ENCODE measurements at regions not wholly inside any gene's neighbourhood (a gene's known extent, or its start where the extent isn't known, plus 50 kb on each side); places are given as distances from the start of the nearest gene placed in this dataset.

DNA sequence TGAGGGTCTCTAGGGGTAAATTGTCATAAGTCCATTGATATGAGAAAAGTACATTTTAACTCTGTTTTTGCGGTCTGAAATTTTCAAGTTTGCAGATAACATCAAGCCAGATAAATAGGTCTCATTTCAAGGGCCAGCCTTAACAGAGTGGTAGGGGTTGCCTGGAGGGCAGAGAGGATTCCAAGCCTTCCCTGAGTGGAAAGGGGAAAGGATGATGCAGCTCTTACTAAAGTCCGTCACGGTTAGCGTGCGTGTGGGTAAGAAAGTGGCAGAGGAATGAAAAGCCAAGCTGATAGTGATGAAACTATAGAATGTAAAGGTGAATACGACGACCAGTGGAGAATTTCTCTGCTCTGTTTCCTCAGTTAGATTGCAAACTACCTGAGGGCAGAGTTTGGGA, 71.6 kb downstream of the ADRA2A start:
- CTCF ChIA-PET = no interaction called here
- TF ChIP-seq NFYB (CRISPR knock-in tag; conservative IDR thresholded peaks at IDR 0.05; ENCODE audit: low read depth) (no peak), ZNF232 (CRISPR knock-in tag; IDR thresholded peaks at IDR 0.05) (no peak), ESRRA (CRISPR knock-in tag; IDR thresholded peaks at IDR 0.05; ENCODE audit: borderline replicate concordance) (no peak), ZNF121 (CRISPR knock-in tag; IDR thresholded peaks at IDR 0.05) (no peak), CREM (CRISPR knock-in tag; IDR thresholded peaks at IDR 0.05) (no peak), FOXP1 (CRISPR knock-in tag; IDR thresholded peaks at IDR 0.05; ENCODE audit: borderline replicate concordance) (no peak), ATF1 (CRISPR knock-in tag; IDR thresholded peaks at IDR 0.05) (no peak), MYBL2 (CRISPR knock-in tag; IDR thresholded peaks at IDR 0.05) (no peak), ZNF396 (CRISPR knock-in tag; IDR thresholded peaks at IDR 0.05; ENCODE audit: borderline replicate concordance) (no peak), TEAD1 (CRISPR knock-in tag; IDR thresholded peaks at IDR 0.05) (no peak)
- TF ChIP-seq, protein P1, sequence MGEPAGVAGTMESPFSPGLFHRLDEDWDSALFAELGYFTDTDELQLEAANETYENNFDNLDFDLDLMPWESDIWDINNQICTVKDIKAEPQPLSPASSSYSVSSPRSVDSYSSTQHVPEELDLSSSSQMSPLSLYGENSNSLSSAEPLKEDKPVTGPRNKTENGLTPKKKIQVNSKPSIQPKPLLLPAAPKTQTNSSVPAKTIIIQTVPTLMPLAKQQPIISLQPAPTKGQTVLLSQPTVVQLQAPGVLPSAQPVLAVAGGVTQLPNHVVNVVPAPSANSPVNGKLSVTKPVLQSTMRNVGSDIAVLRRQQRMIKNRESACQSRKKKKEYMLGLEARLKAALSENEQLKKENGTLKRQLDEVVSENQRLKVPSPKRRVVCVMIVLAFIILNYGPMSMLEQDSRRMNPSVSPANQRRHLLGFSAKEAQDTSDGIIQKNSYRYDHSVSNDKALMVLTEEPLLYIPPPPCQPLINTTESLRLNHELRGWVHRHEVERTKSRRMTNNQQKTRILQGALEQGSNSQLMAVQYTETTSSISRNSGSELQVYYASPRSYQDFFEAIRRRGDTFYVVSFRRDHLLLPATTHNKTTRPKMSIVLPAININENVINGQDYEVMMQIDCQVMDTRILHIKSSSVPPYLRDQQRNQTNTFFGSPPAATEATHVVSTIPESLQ (CRISPR knock-in tag; IDR thresholded peaks at IDR 0.05) = no peak
- TF ChIP-seq, protein P2, sequence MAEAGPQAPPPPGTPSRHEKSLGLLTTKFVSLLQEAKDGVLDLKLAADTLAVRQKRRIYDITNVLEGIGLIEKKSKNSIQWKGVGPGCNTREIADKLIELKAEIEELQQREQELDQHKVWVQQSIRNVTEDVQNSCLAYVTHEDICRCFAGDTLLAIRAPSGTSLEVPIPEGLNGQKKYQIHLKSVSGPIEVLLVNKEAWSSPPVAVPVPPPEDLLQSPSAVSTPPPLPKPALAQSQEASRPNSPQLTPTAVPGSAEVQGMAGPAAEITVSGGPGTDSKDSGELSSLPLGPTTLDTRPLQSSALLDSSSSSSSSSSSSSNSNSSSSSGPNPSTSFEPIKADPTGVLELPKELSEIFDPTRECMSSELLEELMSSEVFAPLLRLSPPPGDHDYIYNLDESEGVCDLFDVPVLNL (CRISPR knock-in tag; IDR thresholded peaks at IDR 0.05; ENCODE audit: borderline replicate concordance, low read depth) = no peak
- TF ChIP-seq, protein P3, sequence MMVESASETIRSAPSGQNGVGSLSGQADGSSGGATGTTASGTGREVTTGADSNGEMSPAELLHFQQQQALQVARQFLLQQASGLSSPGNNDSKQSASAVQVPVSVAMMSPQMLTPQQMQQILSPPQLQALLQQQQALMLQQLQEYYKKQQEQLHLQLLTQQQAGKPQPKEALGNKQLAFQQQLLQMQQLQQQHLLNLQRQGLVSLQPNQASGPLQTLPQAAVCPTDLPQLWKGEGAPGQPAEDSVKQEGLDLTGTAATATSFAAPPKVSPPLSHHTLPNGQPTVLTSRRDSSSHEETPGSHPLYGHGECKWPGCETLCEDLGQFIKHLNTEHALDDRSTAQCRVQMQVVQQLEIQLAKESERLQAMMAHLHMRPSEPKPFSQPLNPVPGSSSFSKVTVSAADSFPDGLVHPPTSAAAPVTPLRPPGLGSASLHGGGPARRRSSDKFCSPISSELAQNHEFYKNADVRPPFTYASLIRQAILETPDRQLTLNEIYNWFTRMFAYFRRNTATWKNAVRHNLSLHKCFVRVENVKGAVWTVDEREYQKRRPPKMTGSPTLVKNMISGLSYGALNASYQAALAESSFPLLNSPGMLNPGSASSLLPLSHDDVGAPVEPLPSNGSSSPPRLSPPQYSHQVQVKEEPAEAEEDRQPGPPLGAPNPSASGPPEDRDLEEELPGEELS (CRISPR knock-in tag; IDR thresholded peaks at IDR 0.05) = no peak
- TF ChIP-seq, protein P4, sequence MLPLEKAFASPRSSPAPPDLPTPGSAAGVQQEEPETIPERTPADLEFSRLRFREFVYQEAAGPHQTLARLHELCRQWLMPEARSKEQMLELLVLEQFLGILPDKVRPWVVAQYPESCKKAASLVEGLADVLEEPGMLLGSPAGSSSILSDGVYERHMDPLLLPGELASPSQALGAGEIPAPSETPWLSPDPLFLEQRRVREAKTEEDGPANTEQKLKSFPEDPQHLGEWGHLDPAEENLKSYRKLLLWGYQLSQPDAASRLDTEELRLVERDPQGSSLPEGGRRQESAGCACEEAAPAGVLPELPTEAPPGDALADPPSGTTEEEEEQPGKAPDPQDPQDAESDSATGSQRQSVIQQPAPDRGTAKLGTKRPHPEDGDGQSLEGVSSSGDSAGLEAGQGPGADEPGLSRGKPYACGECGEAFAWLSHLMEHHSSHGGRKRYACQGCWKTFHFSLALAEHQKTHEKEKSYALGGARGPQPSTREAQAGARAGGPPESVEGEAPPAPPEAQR (CRISPR knock-in tag; IDR thresholded peaks at IDR 0.05) = no peak
- TF ChIP-seq, protein P5, sequence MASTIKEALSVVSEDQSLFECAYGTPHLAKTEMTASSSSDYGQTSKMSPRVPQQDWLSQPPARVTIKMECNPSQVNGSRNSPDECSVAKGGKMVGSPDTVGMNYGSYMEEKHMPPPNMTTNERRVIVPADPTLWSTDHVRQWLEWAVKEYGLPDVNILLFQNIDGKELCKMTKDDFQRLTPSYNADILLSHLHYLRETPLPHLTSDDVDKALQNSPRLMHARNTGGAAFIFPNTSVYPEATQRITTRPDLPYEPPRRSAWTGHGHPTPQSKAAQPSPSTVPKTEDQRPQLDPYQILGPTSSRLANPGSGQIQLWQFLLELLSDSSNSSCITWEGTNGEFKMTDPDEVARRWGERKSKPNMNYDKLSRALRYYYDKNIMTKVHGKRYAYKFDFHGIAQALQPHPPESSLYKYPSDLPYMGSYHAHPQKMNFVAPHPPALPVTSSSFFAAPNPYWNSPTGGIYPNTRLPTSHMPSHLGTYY (CRISPR knock-in tag; IDR thresholded peaks at IDR 0.05) = no peak
- TF ChIP-seq, protein P6, sequence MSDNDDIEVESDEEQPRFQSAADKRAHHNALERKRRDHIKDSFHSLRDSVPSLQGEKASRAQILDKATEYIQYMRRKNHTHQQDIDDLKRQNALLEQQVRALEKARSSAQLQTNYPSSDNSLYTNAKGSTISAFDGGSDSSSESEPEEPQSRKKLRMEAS (CRISPR knock-in tag; IDR thresholded peaks at IDR 0.05) = no peak
- TF ChIP-seq, protein P7, sequence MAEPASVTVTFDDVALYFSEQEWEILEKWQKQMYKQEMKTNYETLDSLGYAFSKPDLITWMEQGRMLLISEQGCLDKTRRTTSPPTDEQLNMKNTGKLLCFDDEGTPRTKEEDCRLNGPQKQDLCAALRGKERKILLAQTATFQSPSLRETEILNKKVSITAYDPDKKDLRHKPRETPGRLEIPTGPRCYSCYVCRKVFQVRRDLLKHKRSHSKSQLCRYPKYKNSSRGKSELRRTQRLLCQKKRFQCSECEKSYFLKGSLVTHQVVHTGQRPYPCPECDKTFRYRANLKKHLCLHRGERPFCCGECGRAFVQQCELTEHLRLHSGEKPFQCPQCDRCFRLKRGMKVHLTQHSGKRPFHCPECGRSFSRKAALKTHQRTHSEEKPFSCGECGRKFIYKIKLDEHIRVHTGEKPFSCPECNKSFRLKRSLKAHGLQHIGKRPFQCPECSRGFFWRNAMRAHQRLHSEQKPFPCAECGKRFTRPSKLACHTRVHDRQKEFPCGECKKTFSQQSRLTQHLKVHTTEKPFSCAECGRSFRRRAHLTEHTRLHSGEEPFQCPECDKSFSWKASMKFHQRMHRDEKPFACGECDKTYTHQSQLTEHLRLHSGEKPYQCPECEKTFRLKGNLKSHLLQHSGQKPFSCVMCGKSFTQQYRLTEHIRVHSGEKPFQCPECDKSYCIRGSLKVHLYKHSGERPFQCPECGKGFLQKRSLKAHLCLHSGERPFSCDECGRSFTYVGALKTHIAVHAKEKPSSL (CRISPR knock-in tag; conservative IDR thresholded peaks at IDR 0.05) = no peak
- ATAC-seq = no peak

More for the DNA sequence above, 71.6 kb downstream of the ADRA2A start:
- Mint-ChIP-seq H3K27ac (no peak overlapping the region), H3K9me3 (peaks cover 15% of the 10 kb centered on the region), H3K36me3 (no peaks in the 10 kb centered on the region), H3K27me3 (ENCODE audit: low read depth) (no peaks in the 10 kb centered on the region), H3K4me3 (no peak overlapping the region), H3K4me1 (peaks cover 35% of the 10 kb centered on the region)
- POLR2A ChIA-PET = no interaction called here
- DNase-seq (ENCODE audit: low spot score) = no peak

Data from WTC11 (cell line).